B cell (primary cell): ENCODE measurements at regions not wholly inside any gene's neighbourhood (a gene's known extent, or its start where the extent isn't known, plus 50 kb on each side); places are given as distances from the start of the nearest gene placed in this dataset.

ENCODE experiments used
- ATAC-seq: fragments of 200-7000 bp; cut with Tn5 transposase; one replicate; pipeline ENCODE4 v1.10.0; 2021; ENCODE audit warnings: low read depth, mild to moderate bottlenecking, moderate number of reproducible peaks, moderate library complexity
- CTCF ChIA-PET: fragments of 350-600 bp; sonication (Branson Sonifier 250); formaldehyde crosslinking; loops from one replicate; lab custom pipeline; 2021; ENCODE audit warnings: antibody characterized with exemption, inconsistent platforms; lab: Charles Lee
- POLR2A ChIA-PET: fragments of 350-600 bp; sonication (Branson Sonifier 250); formaldehyde crosslinking; loops from one replicate; lab custom pipeline; 2021; ENCODE audit warnings: antibody characterized with exemption; lab: Charles Lee
- DNase-seq: peaks from one replicate; pipeline ENCODE4 v3.0.0; 2013
- H2AFZ ChIP-seq: 2 replicates; pipeline ENCODE4 v1.6.1; 2012; ENCODE audit warnings: mild to moderate bottlenecking, low read depth, low read length; ENCODE audit not compliant: insufficient read depth, poor library complexity, severe bottlenecking
- H3K27ac ChIP-seq, 2 donors: 1 replicate in 1 of 2; 2 replicates in 1 of 2; pipeline ENCODE4 v1.5.1; 2012 to 2013; ENCODE audit warnings: low read length in 2 of 2, mild to moderate bottlenecking in 2 of 2, moderate library complexity in 1 of 2
- H3K27me3 ChIP-seq, 4 experiments: fragments of 200-600 bp in 1 of 4; sonication (generic) in 1 of 4; replicated peaks in 1 of 4; 1 replicate in 2 of 4; 2 replicates in 2 of 4; pipeline versions ENCODE4 v1.6.1 to v1.7.0; 2013 to 2016; ENCODE audit warnings: low read length in 3 of 4, mild to moderate bottlenecking in 2 of 4, mixed read lengths in 1 of 4, moderate library complexity in 1 of 4; ENCODE audit not compliant: insufficient read depth in 4 of 4, control insufficient read depth in 3 of 4; ENCODE audit errors: control extremely low read depth in 1 of 4
- H3K36me3 ChIP-seq, 2 experiments: replicated peaks in 1 of 2; 1 replicate in 1 of 2; 2 replicates in 1 of 2; pipeline versions ENCODE4 v1.6.1 to v1.7.1; 2013; ENCODE audit warnings: low read length in 1 of 2; ENCODE audit not compliant: insufficient read depth in 2 of 2, control insufficient read depth in 1 of 2; ENCODE audit errors: control extremely low read depth in 1 of 2, extremely low read depth in 1 of 2
- H3K4me1 ChIP-seq, 2 donors: fragments of 200-600 bp in 1 of 2; sonication (generic) in 1 of 2; 1 replicate in 1 of 2; 2 replicates in 1 of 2; pipeline versions ENCODE4 v1.5.1 to v1.6.1; 2013 to 2017; ENCODE audit warnings: low read length in 2 of 2; ENCODE audit not compliant: control insufficient read depth in 2 of 2, insufficient read depth in 2 of 2
- H3K4me2 ChIP-seq: replicated peaks from 2 replicates; pipeline ENCODE3; 2012; ENCODE audit warnings: mild to moderate bottlenecking, low read depth, low read length; ENCODE audit not compliant: poor library complexity, severe bottlenecking
- H3K4me3 ChIP-seq, 5 experiments: fragments of 200-600 bp in 1 of 5; sonication (generic) in 1 of 5; 1 replicate in 3 of 5; 2 replicates in 2 of 5; pipeline versions ENCODE4 v1.5.1 to v1.7.0; 2011 to 2016; ENCODE audit warnings: low read length in 4 of 5, mild to moderate bottlenecking in 4 of 5, low read depth in 2 of 5, control low read depth in 1 of 5, moderate library complexity in 1 of 5; ENCODE audit not compliant: insufficient read depth in 1 of 5; ENCODE audit errors: control extremely low read depth in 1 of 5, extremely low read depth in 1 of 5
- H3K79me2 ChIP-seq: fragments of 200-600 bp; sonication (generic); one replicate; pipeline ENCODE4 v1.6.0; 2016; ENCODE audit warnings: low read length; ENCODE audit not compliant: control insufficient read depth, insufficient read depth
- H3K9ac ChIP-seq: fragments of 200-600 bp; sonication (generic); 2 replicates; pipeline ENCODE4 v1.6.1; 2017; ENCODE audit warnings: mild to moderate bottlenecking, low read length, moderate library complexity
- H3K9me3 ChIP-seq, 3 donors: one replicate each; pipeline versions ENCODE4 v1.6.1 to v1.7.1; 2013; ENCODE audit warnings: low read length in 2 of 3; ENCODE audit not compliant: control insufficient read depth in 2 of 3, insufficient read depth in 1 of 3; ENCODE audit errors: control extremely low read depth in 1 of 3
- H4K20me1 ChIP-seq: 2 replicates; pipeline ENCODE4 v1.6.0; 2012; ENCODE audit warnings: mild to moderate bottlenecking, low read length; ENCODE audit not compliant: insufficient read depth, control insufficient read depth, poor library complexity, severe bottlenecking
- H3K27ac Mint-ChIP-seq: one replicate; pipeline ENCODE4 v1.8.0; 2021; ENCODE audit warnings: mixed read lengths
- H3K27me3 Mint-ChIP-seq: one replicate; pipeline ENCODE4 v1.8.0; 2021; ENCODE audit warnings: mixed read lengths
- H3K4me1 Mint-ChIP-seq: one replicate; pipeline ENCODE4 v1.8.0; 2021; ENCODE audit warnings: mixed read lengths
- H3K4me3 Mint-ChIP-seq: one replicate; pipeline ENCODE4 v1.8.0; 2021; ENCODE audit warnings: mixed read lengths
- H3K9me3 Mint-ChIP-seq: one replicate; pipeline ENCODE4 v1.8.0; 2022; ENCODE audit warnings: mixed read lengths; ENCODE audit not compliant: insufficient read depth
- CTCF ChIP-seq: fragments of 200-600 bp; IDR thresholded peaks from one replicate; pipeline ENCODE4 v1.8.0; 2022; ENCODE audit warnings: antibody characterized with exemption, mild to moderate bottlenecking
- EZH2 ChIP-seq: IDR thresholded peaks from 2 replicates; pipeline ENCODE4 v1.6.1; 2012; ENCODE audit warnings: borderline replicate concordance, low read depth, mild to moderate bottlenecking, moderate library complexity, low read length; ENCODE audit not compliant: insufficient read depth, poor library complexity, severe bottlenecking
- WGBS: methylation state at CpG from one replicate; pipeline ENCODE4 v1.1.5; 2013; ENCODE audit warnings: missing lambda C conversion rate; ENCODE audit not compliant: insufficient coverage; 5-methylcytosine and 5-hydroxymethylcytosine counted together
- intact Hi-C: fragments of 100-400 bp; cut with micrococcal nuclease; formaldehyde crosslinking; loops from one replicate; pipeline ENCODE4 v1.10.0; 2022

GRCh38 chr12:130247634-130248237 is 85.5 kb downstream of the FZD10 start:
- Mint-ChIP-seq H3K27me3 (no peaks in the 10 kb centered on the region), H3K4me3 (no peak overlapping the region), H3K9me3 (peaks cover 6% of the 10 kb centered on the region), H3K4me1 (no peaks in the 10 kb centered on the region), H3K27ac (no peak overlapping the region)
- intact Hi-C loops = no loop called here
- POLR2A ChIA-PET = no interaction called here
- Histone ChIP-seq H3K4me3 (no peak overlapping the region), H3K9me3 (peaks cover 0 to 9% (median 0%) of the 10 kb centered on the region in 3 donors), H3K27me3 (no peaks in the 10 kb centered on the region), H3K4me1 (no peaks in the 10 kb centered on the region), H2AFZ (no peak overlapping the region), H3K27ac (no peak overlapping the region), H3K9ac (no peak overlapping the region), H4K20me1 (no peaks in the 10 kb centered on the region), H3K36me3 (no peaks in the 10 kb centered on the region), H3K79me2 (no peaks in the 10 kb centered on the region), H3K4me2 (no peak overlapping the region)
- DNase-seq (no peak), ATAC-seq (no peak)
- WGBS = 95% methylated on average over 3 of the region's 4 CpGs
- TF ChIP-seq CTCF (no peak), EZH2 (no peak)
- CTCF ChIA-PET = no interaction called here

GRCh38 chr12:130249376-130249775 is 87.1 kb downstream of the FZD10 start:
- TF ChIP-seq EZH2 = no peak
- no peak for TF ChIP-seq CTCF

More at GRCh38 chr12:130249376-130249775, 87.1 kb downstream of the FZD10 start:
- H3K27ac ChIP-seq = no peak overlapping the region
- no peak overlapping the region for H3K4me2 ChIP-seq
- DNase-seq (no peak), ATAC-seq (no peak)
- no peaks in the 10 kb centered on the region for H3K36me3 ChIP-seq
- Mint-ChIP-seq H3K4me3 (no peak overlapping the region), H3K9me3 (peaks cover 10% of the 10 kb centered on the region), H3K4me1 (no peaks in the 10 kb centered on the region), H3K27me3 (no peaks in the 10 kb centered on the region), H3K27ac (no peak overlapping the region)
- no peak overlapping the region for H3K9ac ChIP-seq
- 91% methylated on average over 3 of the region's 6 CpGs for WGBS
- ChIA-PET POLR2A (no interaction called here), CTCF (no interaction called here)
- no peaks in the 10 kb centered on the region for H4K20me1 ChIP-seq
- H3K9me3 ChIP-seq = peaks cover 0 to 9% (median 0%) of the 10 kb centered on the region in 3 donors
- no peak overlapping the region for H2AFZ ChIP-seq
- no peaks in the 10 kb centered on the region for H3K4me1 ChIP-seq
- no peaks in the 10 kb centered on the region for H3K79me2 ChIP-seq
- no peak overlapping the region for H3K4me3 ChIP-seq
- intact Hi-C loops = no loop called here
- H3K27me3 ChIP-seq = no peaks in the 10 kb centered on the region
